Stimulated activated CD8-positive, alpha-beta memory T cell treated with anti-CD3 and anti-CD28 coated beads, Interleukin-7, amount 100 ng/mL, for 48 hours (primary cell): ENCODE measurements at regions not wholly inside any gene's neighbourhood (a gene's known extent, or its start where the extent isn't known, plus 50 kb on each side); places are given as distances from the start of the nearest gene placed in this dataset.
"Not testable (repeated sequence)": the region's sequence is repeated elsewhere in the genome, so short reads cannot be mapped to it uniquely, and the experiment has no call there.

Experiments
- DNase-seq, 2 donors: peaks; one replicate each; pipeline ENCODE4 v3.0.0-alpha.2; 2020; ENCODE audit warnings: low read depth in 1 of 2; ENCODE audit errors: extremely low read depth in 1 of 2

DNA sequence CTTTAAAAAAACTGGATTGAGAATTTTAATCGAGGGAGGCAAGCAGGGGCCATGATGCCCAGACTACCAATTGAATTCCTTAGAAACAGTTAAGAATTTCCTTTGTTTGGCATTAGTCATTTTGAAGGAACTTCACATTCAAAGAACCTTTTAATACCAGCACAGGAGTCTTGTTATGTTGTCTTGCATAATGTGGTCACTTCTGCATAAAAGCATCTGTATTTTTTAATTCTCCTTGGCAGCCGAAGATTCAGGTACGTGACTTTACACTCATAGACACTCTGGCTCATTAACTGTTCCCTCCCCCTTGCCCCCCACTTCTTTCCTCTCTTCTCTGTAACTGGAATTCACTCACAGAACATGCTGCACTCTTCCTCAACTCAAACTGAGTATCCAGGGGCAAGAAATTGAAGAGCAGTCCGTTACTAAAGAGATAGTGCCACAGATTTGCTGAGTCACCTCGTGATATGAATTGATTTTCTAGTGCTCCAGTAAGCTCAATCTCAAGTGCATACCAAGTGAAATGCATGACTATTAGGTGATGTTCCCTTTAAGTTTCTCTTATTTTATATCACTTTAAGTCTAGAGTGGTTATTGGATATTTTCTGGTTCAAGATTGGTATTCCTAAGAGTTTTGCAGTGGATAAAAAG, 572.2 kb upstream of the SOX9 start:
- no peak for DNase-seq

DNA sequence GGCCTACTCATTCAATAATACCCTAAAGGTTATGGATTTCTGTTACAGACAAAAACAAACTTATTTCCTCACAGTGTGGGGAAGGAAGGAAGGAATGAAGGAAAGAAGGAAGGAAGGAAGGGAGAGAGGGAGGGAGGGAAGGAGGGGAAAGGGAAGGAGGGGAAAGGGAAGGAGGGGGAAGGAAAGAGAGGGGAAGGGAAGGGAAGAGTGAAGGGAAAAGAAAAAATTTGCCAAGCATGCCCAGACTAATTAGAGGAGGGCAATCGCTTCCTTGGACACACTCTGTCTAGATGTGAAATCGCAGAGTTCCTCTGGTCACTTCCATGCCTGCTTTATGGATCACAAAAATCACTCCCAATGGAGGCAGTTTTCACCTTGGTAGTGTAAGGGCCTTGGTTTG, 570.1 kb upstream of the SOX9 start:
- DNase-seq = no peak

DNA sequence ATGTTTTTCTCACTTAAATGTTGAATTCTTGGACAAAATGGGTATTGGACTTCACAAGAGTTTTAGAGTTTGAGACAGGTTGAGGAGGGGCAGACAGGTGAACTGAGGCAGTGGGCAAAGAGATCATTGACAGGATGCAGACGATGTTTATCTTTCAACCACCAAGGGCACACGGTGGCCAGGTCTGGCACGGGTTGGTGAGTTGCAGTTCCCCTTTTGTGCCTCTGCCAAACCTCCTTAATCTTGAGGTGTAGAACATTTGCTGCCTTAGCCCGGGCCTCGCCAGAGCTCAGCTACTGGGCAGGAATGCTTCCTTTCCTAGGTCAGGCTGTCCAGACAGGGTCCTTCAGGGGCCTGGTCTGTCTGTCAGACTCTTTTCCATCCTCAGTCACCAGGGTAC, 567.4 kb upstream of the SOX9 start:
- DNase-seq = no peak

DNA sequence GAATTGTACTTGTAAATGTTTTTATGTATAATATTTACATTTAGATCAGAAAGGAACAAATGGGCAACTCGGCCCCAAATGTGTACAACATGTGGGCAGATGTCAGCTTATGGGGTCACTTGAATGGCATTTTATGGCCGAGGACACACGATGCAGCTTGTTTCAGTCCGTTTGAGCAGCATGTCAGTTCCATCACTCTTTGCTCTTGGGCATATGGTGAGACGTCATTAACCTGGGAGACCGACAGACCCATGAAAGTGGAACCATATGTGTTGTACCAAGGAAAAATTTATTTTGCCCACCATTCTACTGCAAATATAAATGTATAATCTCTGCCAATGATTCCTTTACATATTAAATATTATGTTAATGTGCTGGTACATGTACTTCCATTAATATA, 561.9 kb upstream of the SOX9 start:
- no peak for DNase-seq

DNA sequence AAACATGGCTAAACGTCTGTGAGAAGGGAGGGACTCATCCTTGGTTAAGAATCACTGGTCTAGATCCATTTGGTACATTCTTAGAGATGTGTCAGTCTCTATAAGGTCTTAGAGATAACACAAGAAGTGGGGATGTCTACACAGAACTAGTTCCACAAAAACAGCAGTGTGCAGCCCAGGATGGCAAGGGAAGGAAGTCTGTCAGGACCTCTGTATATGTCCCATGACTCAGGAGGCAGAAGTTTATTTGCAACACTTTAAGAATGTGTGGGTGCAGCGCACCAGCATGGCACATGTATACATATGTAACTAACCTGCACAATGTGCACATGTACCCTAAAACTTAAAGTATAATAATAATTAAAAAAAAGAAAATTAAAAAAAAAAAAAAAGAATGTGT, 548.5 kb upstream of the SOX9 start:
- DNase-seq = no peak

DNA sequence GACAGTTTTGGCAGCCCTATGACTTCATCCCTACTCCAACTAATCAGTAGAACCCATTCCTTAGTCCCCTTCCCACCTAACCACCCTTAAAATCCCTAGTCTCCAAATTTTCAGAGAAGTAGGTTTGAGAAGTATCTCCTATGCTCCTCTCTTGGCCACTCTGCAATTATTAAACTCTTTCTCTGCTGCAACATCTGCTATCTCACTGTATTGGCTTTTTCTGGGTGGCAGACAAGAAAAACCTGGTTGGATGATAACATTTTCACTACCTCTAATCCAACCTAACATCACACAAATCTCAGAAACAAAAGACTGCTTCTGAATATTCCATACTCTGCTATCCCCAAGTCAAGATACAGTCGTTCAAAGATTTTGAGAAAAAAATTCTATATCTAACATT, 542.4 kb upstream of the SOX9 start:
- no peak for DNase-seq

DNA sequence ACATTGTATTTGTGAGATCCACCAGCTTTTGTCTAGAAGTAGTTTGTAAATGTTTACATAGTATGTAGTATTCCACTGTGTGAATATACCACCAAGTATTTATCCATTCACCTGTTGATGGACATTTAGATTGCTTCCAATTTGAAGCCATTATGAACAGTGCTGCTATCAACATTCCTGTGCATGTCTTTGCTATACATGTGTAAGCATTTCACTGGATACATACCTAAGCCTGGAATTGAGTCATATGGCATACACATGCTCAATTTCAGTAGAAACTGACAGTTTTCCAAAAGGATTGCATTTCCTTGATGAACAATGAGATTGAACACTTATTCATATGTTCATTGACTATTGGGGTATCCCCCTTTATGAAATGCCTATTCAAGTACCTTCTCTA, 540.6 kb upstream of the SOX9 start:
- DNase-seq = no peak

DNA sequence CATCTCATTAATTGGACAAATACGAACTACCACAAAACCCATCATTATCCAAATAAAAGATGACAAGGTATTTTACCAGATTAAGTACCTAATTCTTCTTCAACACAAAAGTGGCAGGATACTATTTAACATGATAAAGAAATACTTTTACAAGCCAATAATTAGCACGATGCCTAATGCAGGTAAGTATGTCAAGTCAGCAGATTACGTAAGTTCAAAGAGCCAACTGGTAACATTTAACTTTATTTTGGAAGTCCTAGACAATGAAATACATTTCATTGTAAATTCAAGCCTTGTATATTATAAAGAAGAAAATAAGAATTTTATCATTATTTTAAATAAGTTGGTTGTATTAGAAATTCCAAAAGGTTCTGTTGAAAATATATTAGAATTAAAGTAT, 535.3 kb upstream of the SOX9 start:
- no peak for DNase-seq

DNA sequence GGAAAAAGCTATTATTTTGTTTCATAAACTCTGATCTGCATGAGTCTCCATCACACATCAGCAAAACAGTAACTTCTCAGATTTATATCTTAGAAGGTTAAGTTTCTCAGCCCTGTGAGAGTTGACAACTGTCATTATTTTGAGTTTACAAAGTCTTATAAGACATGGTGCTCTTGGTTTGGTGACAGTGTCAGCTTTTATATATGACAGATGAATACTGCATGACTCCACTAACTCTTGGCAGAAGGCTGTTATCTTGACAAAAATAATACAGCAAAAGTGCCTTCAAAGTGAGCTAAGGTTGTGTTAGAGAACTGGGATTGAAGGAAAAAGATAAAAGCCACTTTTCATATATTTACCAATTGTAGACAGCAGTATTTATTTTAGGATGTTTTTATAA, 528.4 kb upstream of the SOX9 start:
- DNase-seq = no peak

DNA sequence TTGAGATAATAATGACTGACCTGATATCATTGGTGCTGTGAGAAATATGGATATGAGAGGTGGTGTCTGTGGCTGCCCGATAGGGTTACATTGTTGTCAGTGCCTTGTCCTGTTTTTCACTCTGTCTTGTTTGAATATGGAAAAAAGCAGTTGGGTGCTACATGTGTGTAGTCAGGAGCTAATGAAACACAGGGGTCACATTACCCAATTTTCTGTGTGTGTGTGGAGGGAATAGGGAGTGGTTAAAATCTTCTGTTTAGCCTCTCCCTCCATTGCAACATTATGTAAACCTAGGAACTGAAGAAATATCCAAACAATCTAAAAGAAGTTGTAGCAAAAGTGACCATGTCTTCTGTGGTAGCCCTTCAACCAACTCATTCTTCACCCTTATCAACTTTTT, 527.7 kb upstream of the SOX9 start:
- DNase-seq = no peak

DNA sequence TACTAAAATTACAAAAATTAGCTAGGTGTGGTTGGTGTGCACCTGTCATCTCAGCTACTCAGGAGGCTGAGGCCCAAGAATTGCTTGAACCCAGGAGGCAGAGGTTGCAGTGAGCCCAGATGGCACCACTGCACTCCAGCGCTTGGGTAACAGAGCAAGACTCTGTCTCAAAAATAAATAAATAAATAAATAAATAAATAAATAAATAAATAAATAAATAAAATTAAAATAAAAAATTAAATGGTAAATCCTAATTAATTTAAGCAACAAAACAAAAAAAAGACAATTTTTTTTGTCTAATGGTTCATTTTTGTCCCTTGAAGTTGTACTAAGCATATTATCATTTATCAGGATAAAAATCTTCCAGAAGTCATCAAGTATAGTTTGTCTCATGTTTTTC, 521.2 kb upstream of the SOX9 start:
- DNase-seq = not testable (repeated sequence)

DNA sequence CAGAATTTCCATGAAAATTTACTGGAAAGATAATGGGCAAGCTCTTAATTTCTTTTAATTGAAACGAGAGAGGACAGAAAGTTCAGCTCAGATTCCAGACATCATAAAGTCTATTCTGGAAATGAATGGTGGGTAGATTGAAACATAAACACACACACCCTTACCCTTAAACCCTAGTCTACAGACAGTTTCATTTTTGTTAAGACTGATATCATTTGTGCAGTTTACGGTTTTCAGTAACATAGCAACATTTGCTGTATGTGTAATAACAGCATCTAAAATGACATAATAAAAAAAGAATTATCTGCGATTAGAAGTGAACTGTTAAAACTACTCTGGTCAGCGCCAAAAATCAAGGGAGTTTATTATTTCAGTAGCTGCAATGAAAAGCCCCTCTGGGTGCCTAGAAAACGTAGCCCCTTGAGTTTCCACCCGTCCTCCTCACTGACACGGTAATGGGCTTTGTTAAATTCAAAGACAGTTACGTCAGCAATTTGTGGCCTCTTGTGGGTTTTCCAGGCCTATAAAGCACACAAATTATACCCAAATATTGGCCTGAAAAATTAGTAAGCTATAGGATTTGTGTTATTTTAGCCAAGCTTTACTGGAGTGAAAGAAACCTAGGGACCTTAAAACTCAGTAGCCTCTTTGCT, 520.6 kb upstream of the SOX9 start:
- DNase-seq = no peak

DNA sequence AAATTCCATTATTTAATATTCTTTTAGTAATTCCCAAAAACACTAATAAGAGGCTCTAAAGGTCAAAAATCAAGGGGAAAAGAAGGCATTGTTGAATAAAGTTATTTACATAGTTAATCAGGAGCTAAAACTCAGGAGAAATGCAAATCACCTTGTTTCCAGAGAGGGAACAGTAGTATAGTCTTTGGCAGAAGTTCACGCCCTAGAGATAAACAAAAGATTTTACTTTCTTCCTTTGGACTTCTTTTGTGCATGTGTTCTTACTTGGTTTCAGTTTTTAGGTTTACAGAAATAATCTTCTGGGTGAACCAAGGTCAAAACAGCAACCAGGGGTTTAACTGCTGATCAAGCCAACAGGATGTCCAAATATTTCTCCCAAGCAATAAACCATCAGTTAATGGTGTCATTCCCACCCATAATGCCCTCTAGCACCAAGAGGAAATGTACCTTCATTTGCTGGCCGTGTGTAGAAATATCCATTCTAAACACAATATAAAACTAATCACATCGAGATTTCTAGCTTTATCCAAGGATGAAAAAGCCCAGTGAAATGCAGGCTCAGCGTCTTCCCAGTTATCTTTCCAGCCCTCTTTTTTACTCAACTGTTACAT, 518.8 kb upstream of the SOX9 start:
- DNase-seq = no peak

DNA sequence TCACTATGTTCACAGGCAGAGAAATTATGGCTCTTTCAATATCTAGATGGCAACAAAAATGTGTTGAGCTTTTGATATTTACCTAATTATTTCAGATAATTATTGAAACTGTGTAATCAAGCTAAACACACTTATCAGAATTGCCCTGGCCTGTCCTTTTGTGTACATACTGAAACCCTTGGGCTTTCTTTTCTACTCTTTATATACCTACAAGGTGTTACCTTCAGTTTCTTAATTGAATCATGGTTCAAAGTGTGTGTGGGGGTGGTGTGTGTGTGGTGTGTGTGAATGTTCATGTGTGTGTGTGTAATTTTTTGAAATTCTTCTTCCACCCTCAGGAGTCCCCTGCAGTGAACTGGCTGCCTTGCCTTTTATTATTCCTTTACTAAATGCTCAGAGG, 506.8 kb upstream of the SOX9 start:
- no peak for DNase-seq

DNA sequence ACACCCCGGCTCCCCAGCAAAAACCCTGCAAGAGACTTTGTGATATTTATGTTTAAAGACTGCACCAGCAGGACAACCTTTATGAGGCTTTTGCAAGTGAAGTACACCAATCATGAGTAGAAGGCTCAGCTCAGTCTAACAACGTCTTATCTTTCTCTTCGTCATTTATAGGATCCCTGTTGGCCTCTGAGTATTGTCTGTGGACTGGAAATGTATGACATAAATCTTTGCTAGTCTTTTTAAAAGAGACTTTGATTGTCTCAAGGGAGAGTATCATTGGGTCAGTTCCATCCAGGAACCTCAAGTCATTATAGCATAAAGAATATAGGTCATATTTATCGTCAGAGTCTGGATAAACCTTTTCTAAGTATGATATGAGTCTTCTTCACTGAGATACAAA, 505.0 kb upstream of the SOX9 start:
- DNase-seq = no peak

DNA sequence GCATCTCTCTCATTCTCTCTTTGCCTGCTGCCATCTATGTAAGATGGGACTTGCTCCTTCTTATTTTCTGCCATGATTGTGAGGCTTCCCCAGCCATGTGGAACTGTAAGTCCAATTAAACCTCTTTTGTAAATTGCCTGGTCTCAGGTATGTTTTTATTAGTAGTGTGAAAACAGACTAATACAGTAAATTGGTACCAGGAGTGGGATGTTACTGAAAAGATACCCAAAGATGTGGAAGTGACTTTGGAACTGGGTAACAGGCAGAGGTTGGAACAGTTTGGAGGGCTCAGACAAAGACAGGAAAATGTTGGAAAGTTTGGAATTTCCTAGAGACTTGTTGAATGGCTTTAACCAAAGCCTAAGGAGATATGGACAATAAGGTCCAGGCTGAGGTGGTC, 503.1 kb upstream of the SOX9 start:
- DNase-seq = not testable (repeated sequence)

DNA sequence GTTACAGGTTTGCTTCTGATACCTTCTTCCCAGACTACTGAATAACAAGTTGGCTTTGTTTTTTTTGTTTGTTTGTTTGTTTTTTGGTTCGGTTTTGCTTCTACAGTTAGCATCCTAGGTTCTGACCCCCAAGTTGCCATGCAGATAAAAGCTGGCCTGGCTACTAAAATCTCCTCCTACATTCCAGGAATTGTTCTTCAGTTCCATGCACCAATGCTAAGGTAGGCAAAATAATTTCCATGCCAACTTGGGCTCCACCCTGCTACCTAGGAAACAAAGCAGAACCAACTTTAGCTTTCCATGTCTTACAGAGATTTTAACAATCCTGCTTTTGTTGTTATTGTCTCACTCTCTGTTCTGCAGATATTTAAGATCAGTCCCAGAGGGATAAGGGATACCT, 495.5 kb upstream of the SOX9 start:
- DNase-seq = no peak

DNA sequence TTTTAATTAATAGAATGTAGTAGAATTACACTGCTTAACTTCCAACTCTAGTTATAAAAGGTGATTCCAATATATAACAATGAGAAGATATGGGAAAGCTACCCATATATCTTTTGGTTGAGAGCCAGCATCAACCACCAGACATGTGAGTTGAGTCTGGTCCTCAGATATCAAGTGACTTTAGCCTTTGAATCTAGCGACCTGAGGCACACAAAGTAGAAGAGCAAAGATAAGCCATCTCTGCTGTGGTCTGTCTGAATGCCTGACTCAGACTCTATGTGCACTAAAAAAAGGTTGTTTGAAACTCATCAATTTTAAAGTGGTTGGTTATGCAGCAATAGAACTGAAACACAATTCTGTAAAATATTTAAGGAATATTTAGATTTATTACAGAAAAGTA, 492.5 kb upstream of the SOX9 start:
- DNase-seq = no peak

DNA sequence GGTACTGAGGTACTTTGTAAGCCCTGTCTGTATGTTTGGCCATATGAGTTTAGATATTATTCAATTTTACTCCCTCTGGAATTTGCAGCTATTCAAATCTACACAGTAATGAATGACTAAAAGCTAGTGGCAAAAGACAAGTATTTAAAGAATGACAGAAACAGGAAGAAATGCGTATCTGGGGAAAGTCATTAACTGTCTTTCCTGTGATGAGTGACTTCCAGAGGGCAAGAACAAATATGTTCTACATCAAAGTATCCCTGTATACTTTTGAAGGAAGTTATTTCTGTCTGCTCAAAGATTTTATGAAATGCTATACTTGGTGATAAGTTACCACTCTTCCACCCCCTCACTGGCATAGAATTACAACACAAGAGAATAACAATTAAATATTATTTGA, 489.3 kb upstream of the SOX9 start:
- DNase-seq = no peak

DNA sequence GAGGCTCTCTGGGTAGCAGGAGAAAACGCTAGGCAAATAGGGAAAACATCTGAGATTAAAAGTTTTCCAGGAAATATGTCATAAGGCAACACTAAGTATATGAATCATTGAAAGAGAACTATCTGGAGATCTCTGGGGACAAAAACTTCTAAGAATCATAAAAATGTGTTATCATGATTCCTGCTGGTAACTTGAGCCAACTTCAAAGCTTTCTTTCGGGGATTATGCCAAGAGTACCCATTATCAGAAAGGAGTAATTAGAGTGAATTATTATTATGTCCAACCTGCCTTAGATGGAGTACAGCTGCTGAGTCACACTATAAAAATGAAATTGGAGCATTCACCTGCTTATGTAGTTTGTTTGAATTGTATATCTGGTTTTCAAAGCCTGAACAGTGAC, 488.5 kb upstream of the SOX9 start:
- DNase-seq = no peak

DNA sequence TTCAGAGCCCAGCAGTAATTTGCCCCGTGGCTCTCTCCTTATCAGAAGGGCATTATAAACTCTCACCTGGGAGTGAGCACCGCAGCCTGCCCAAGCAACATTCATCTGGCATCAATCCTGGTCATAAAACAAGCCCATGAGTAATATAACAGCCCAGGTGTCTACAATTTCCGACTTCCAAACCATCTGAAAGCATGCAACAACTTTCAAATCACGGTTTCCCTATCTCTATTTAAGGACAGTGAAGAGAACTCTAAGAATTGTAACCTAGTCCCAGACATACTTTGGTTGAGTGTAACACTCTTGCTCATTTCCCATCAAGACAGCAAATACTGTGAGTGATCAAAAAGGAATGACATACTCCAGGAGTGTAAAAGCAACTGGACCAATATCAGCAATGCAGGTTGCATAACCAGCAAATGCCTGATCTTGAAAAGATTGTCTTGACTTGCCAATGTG, 487.4 kb upstream of the SOX9 start:
- DNase-seq = no peak

DNA sequence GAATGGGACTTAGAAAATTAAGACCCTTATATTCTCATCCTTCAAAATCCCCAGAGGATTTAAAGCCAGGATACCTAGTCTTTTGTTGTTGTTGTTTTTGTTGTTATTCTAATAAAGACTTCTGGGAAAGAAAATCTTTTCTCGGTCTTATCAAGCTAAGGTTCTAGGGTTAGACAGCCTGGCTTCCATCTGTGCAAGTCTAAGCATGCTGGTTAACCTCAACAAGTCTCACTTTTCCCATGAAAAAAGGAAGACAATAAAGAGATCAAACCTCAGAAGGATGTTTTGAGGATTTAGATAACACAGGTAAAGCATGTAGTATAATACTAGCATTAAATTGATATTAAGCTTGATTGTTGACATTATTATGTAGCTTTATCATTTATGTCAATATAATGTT, 486.4 kb upstream of the SOX9 start:
- no peak for DNase-seq

DNA sequence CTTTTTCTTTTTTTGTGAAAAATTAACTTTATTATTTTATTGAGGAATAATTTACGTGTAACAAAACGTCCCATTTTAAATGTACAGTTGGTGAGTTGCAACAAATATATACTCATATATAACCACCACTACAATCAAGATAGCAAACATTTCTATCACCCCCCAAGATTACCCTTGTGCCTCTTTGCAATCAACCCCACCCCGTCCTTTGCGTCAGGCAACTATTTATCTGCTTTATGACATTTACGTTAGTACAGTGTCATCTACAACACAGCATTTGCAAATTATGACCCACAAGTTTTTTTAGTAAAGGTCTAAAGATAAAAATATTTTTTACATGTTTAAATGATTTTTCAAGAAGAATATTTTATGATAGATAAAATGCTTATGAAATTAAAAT, 485.6 kb upstream of the SOX9 start:
- no peak for DNase-seq
